ENCODE measurements at regions not wholly inside any gene's neighbourhood (a gene's known extent, or its start where the extent isn't known, plus 50 kb on each side); places are given as distances from the start of the nearest gene placed in this dataset.

- H3K9ac ChIP-seq (ENCODE audit: low read depth in 1 of 2, low read length in 2 of 2), result no peak overlapping the region
- no peaks in the 10 kb centered on the region for H3K4me1 ChIP-seq (ENCODE audit: control insufficient read depth in 4 of 4, insufficient read depth in 4 of 4, low read length in 3 of 4)
- no peaks in the 10 kb centered on the region for H3K36me3 ChIP-seq (ENCODE audit: control insufficient read depth in 4 of 4, insufficient read depth in 3 of 4, low read depth in 1 of 4, low read length in 3 of 4)
- H3K4me3 ChIP-seq (ENCODE audit: low read depth in 1 of 3, low read length in 3 of 3), result no peak overlapping the region
- no peak overlapping the region for H3K27ac ChIP-seq (ENCODE audit: low read depth in 1 of 2, low read length in 2 of 2)
- TF ChIP-seq JUND (IDR thresholded peaks at IDR 0.05) (no peak), MAX (IDR thresholded peaks at IDR 0.05) (no peak), HNF4A (conservative IDR thresholded peaks at IDR 0.05) (no peak), ZBTB33 (IDR thresholded peaks at IDR 0.05) (no peak), HNF4G (IDR thresholded peaks at IDR 0.05) (no peak), ATF3 (IDR thresholded peaks at IDR 0.05) (no peak), SP1 (IDR thresholded peaks at IDR 0.05) (no peak), FOXA1 (IDR thresholded peaks at IDR 0.05) (no peak), YY1 (IDR thresholded peaks at IDR 0.05) (no peak), CTCF (IDR thresholded peaks at IDR 0.05; ENCODE audit: low read depth, low read length, missing input control) (no peak), REST (IDR thresholded peaks at IDR 0.05) (no peak), RXRA (IDR thresholded peaks at IDR 0.05) (no peak), NR2F2 (IDR thresholded peaks at IDR 0.05) (no peak)
- no peak for DNase-seq (ENCODE audit: low spot score)
- H3K9me3 ChIP-seq (ENCODE audit: control insufficient read depth in 4 of 4, low read length in 3 of 4), result peaks cover 0 to 5% (median 0%) of the 10 kb centered on the region in 4 donors
- H3K27me3 ChIP-seq (ENCODE audit: control insufficient read depth in 4 of 4, insufficient read depth in 4 of 4, low read length in 3 of 4), result no peaks in the 10 kb centered on the region
- 78% methylated on average over 3 of the region's 3 CpGs for WGBS
Measured at GRCh38 chr7:49060743-49061142, 136.4 kb downstream of the CDC14C start.

GRCh38 chr7:49074538-49074937 lies 150.2 kb downstream of the CDC14C start:
- Histone ChIP-seq H3K4me1 (ENCODE audit: control insufficient read depth in 4 of 4, insufficient read depth in 4 of 4, low read length in 3 of 4) (no peaks in the 10 kb centered on the region), H3K36me3 (ENCODE audit: control insufficient read depth in 4 of 4, insufficient read depth in 3 of 4, low read depth in 1 of 4, low read length in 3 of 4) (no peaks in the 10 kb centered on the region), H3K27ac (ENCODE audit: low read depth in 1 of 2, low read length in 2 of 2) (no peak overlapping the region), H3K4me3 (ENCODE audit: low read depth in 1 of 3, low read length in 3 of 3) (no peak overlapping the region), H3K9me3 (ENCODE audit: control insufficient read depth in 4 of 4, low read length in 3 of 4) (no peaks in the 10 kb centered on the region), H3K9ac (ENCODE audit: low read depth in 1 of 2, low read length in 2 of 2) (no peak overlapping the region), H3K27me3 (ENCODE audit: control insufficient read depth in 4 of 4, insufficient read depth in 4 of 4, low read length in 3 of 4) (no peaks in the 10 kb centered on the region)
- WGBS, result 66% methylated on average over 2 of the region's 2 CpGs
- DNase-seq (ENCODE audit: low spot score), result no peak
- TF ChIP-seq REST (IDR thresholded peaks at IDR 0.05) (no peak), FOXA1 (IDR thresholded peaks at IDR 0.05) (no peak), GABPA (IDR thresholded peaks at IDR 0.05 in 1 of 2, conservative IDR thresholded peaks at IDR 0.05 in 1 of 2) (no peak), RXRA (IDR thresholded peaks at IDR 0.05) (no peak), TAF1 (conservative IDR thresholded peaks at IDR 0.05) (no peak), NR2F2 (IDR thresholded peaks at IDR 0.05) (no peak)

Measured in liver (tissue), 8 donors.